Sigmoid colon (tissue), 4 donors: ENCODE measurements at regions not wholly inside any gene's neighbourhood (a gene's known extent, or its start where the extent isn't known, plus 50 kb on each side); places are given as distances from the start of the nearest gene placed in this dataset.

ENCODE experiments used
- EP300 ChIP-seq, 4 donors: sonication (generic); formaldehyde crosslinking; IDR thresholded peaks; one replicate each; pipeline ENCODE4 v1.6.1; 2017; ENCODE audit warnings: antibody characterized with exemption in 4 of 4
- POLR2AphosphoS5 ChIP-seq, 4 donors: sonication (generic); formaldehyde crosslinking; IDR thresholded peaks; one replicate each; pipeline ENCODE4 v1.6.1; 2017; ENCODE audit warnings: antibody characterized with exemption in 4 of 4
- TF ChIP-seq, protein P1 (sequence below), 4 experiments: fragments of 450-650 bp in 3 of 4; fragments of 200-600 bp in 1 of 4; IDR thresholded peaks; one replicate each; pipeline ENCODE4 v1.5.1; 2016 to 2019; ENCODE audit warnings: antibody characterized with exemption in 4 of 4, mild to moderate bottlenecking in 3 of 4, moderate library complexity in 2 of 4

DNA sequence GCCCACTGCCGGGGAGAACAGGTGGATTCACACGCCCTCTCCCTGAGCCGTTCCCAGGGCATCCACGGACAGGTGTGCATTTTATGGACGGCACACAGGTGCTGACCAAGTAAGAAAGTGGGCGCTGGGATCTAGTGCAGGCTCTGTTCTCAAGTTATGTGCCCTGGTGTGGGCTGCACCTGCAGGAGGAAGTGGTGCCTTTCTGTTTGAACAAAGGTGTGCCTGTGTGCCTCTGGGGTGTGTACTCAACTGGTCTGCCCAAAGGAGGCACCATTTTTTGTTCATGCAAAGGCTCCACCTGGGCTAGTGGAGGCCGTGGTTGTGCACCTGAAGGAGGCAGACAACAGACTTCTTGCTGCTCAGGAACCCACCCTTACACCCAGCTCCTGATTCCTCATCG is 88.2 kb upstream of the HK2 start:
- TF ChIP-seq POLR2AphosphoS5 (IDR thresholded peaks at IDR 0.05) (no peak), EP300 (IDR thresholded peaks at IDR 0.05) (no peak)
- TF ChIP-seq, protein P1, sequence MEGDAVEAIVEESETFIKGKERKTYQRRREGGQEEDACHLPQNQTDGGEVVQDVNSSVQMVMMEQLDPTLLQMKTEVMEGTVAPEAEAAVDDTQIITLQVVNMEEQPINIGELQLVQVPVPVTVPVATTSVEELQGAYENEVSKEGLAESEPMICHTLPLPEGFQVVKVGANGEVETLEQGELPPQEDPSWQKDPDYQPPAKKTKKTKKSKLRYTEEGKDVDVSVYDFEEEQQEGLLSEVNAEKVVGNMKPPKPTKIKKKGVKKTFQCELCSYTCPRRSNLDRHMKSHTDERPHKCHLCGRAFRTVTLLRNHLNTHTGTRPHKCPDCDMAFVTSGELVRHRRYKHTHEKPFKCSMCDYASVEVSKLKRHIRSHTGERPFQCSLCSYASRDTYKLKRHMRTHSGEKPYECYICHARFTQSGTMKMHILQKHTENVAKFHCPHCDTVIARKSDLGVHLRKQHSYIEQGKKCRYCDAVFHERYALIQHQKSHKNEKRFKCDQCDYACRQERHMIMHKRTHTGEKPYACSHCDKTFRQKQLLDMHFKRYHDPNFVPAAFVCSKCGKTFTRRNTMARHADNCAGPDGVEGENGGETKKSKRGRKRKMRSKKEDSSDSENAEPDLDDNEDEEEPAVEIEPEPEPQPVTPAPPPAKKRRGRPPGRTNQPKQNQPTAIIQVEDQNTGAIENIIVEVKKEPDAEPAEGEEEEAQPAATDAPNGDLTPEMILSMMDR (IDR thresholded peaks at IDR 0.05) = no peak
